SU-DHL-6 (cell line): ENCODE measurements at regions not wholly inside any gene's neighbourhood (a gene's known extent, or its start where the extent isn't known, plus 50 kb on each side); places are given as distances from the start of the nearest gene placed in this dataset.

Experiments
- CTCF ChIP-seq: fragments of 200-600 bp; sonication (generic); IDR thresholded peaks from one replicate; pipeline ENCODE4 v1.5.1; 2017; ENCODE audit warnings: antibody characterized with exemption, mild to moderate bottlenecking, low read length, moderate library complexity; ENCODE audit not compliant: insufficient read depth, poor library complexity, severe bottlenecking
- EZH2phosphoT487 ChIP-seq: fragments of 200-600 bp; sonication (generic), shearing (Covaris generic); conservative IDR thresholded peaks from 2 replicates; pipeline ENCODE4 v1.6.1; 2018; ENCODE audit warnings: mild to moderate bottlenecking, antibody characterized with exemption, low read length, moderate library complexity, mixed read lengths

GRCh38 chr14:86892152-86892956 is 1100.6 kb downstream of the GALC start:
- TF ChIP-seq CTCF (no peak), EZH2phosphoT487 (no peak)
